ENCODE measurements at regions not wholly inside any gene's neighbourhood (a gene's known extent, or its start where the extent isn't known, plus 50 kb on each side); places are given as distances from the start of the nearest gene placed in this dataset.
"Not testable (repeated sequence)": the region's sequence is repeated elsewhere in the genome, so short reads cannot be mapped to it uniquely, and the experiment has no call there.

GRCh38 chr4:159705334-159705733 is 602.5 kb downstream of the RAPGEF2 start:
- no peak overlapping the region for H3K27ac ChIP-seq

DNA sequence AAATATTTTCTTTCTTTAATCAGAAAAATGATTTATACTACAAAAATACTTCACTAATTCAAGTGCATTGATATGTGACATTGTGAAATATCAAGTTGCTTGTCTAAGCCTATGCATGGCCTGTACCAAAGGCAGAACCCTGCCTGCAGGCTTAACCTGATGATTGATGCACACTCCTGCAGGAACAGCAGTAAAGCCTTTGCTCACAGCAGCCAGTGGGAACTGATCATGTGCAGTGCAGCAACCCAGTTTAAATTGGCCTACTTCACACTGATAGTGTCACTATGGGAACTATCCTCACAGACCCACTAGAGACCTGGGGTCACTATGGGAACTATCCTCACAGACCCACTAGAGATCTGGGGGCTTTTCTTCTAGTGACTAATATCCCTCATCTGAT is 603.8 kb downstream of the RAPGEF2 start:
- no peak overlapping the region for H3K27ac ChIP-seq
- TF ChIP-seq CTCF (IDR thresholded peaks at IDR 0.05) (no peak), ZFX (IDR thresholded peaks at IDR 0.05; ENCODE audit: borderline replicate concordance) (no peak)

More at GRCh38 chr4:159705334-159705733, 602.5 kb downstream of the RAPGEF2 start:
- TF ChIP-seq ZFX (IDR thresholded peaks at IDR 0.05; ENCODE audit: borderline replicate concordance) (no peak), CTCF (IDR thresholded peaks at IDR 0.05) (no peak)

DNA sequence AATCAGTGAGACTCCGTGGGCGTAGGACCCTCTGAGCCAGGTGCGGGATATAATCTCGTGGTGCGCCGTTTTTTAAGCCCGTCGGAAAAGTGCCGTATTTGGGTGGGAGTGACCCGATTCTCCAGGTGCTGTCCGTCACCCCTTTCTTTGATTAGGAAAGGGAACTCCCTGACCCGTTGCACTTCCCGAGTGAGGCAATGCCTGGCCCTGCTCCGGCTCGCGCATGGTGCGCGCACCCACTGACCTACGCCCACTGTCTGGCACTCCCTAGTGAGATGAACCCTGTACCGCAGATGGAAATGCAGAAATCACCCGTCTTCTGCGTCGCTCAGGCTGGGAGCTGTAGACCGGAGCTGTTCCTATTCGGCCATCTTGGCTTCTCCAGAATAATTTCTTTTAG is 612.3 kb downstream of the RAPGEF2 start:
- H3K27ac ChIP-seq: not testable (repeated sequence)

GRCh38 chr4:159719531-159719930 is 616.7 kb downstream of the RAPGEF2 start:
- TF ChIP-seq CTCF (IDR thresholded peaks at IDR 0.05): no peak
- TF ChIP-seq ZFX (IDR thresholded peaks at IDR 0.05; ENCODE audit: borderline replicate concordance): no peak
- H3K27ac ChIP-seq: no peak overlapping the region

GRCh38 chr4:159722052-159722451 is 619.2 kb downstream of the RAPGEF2 start:
- no peak overlapping the region for H3K27ac ChIP-seq
- TF ChIP-seq CTCF (IDR thresholded peaks at IDR 0.05) (no peak), ZFX (IDR thresholded peaks at IDR 0.05; ENCODE audit: borderline replicate concordance) (no peak)

GRCh38 chr4:159722918-159723317 is 620.0 kb downstream of the RAPGEF2 start:
- no peak overlapping the region for H3K27ac ChIP-seq
- TF ChIP-seq CTCF (IDR thresholded peaks at IDR 0.05) (no peak), ZFX (IDR thresholded peaks at IDR 0.05; ENCODE audit: borderline replicate concordance) (no peak)

DNA sequence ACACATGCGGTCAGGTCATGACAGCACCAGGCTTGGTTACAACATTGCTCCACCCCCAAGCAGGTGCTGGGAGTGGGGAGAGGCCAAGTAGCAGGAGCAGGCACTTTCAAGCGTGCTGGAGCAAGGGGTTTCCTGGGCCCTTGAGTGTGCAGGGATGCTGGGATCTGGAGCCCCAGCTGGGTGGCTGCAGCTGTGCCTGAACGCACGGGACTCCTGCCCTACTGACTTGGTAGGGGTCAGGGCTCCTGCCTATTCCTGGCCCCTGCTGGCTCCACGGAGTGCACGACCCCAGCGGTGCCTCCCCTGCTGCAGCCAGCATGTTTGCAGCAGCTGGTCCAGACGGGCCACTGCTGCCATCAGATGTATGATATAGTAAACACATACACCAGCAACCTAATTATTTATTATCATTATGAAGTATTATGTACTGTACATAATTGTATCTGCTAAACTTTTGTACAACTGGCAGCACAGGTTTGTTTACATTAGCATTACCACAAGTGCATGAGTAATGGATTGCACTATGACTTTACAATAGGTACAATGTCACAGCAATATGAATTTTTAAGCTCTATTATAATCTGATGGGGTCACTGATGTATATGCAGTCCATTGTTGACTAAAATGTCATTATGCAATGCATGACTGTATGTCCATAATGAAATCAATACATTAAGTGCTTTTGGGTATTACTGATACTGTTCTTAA is 620.6 kb downstream of the RAPGEF2 start:
- no peak overlapping the region for H3K27ac ChIP-seq
- no peak for TF ChIP-seq CTCF (IDR thresholded peaks at IDR 0.05)

DNA sequence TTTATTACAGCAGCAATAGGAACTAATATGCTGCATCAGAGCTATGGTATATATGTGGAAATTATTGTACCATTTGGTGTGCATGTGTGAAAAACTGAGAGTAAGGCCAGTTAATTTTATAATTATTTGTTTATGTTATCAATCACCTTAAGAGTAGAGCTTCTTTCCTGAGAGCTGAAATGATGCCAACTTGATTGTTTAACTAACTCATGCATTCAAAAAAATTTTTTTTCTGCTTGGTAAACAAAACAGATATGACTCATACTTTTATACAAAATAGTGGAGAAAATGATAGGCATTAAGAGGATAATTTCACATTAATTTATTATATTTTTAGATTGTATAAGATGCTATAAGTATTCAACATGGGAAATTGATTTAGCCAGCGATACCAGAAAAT is 622.7 kb downstream of the RAPGEF2 start:
- no peak for TF ChIP-seq CTCF (IDR thresholded peaks at IDR 0.05)
- no peak for TF ChIP-seq ZFX (IDR thresholded peaks at IDR 0.05; ENCODE audit: borderline replicate concordance)
- H3K27ac ChIP-seq: no peak overlapping the region

Measured in 22Rv1 (cell line).